Astrocyte (in vitro differentiated cells and primary cell): ENCODE measurements at regions not wholly inside any gene's neighbourhood (a gene's known extent, or its start where the extent isn't known, plus 50 kb on each side); places are given as distances from the start of the nearest gene placed in this dataset.

Source experiments
- CTCF ChIP-seq: IDR thresholded peaks from 2 replicates; pipeline ENCODE4 v1.5.1; 2011; ENCODE audit warnings: low read depth, mild to moderate bottlenecking, inconsistent platforms, low read length, moderate library complexity; ENCODE audit not compliant: insufficient read depth
- EZH2 ChIP-seq: IDR thresholded peaks from 2 replicates; pipeline ENCODE4 v1.6.1; 2012; ENCODE audit warnings: mild to moderate bottlenecking, low read length, inconsistent platforms; ENCODE audit not compliant: insufficient read depth

- TF ChIP-seq CTCF (no peak), EZH2 (no peak)
These were observed 336.7 kb upstream of the PLET1 start for GRCh38 chr11:112597286-112597790.
